ENCODE measurements at regions not wholly inside any gene's neighbourhood (a gene's known extent, or its start where the extent isn't known, plus 50 kb on each side); places are given as distances from the start of the nearest gene placed in this dataset.
A peak's percentile ranks its signal among the peaks of the same experiment; 100 is the strongest.

DNA sequence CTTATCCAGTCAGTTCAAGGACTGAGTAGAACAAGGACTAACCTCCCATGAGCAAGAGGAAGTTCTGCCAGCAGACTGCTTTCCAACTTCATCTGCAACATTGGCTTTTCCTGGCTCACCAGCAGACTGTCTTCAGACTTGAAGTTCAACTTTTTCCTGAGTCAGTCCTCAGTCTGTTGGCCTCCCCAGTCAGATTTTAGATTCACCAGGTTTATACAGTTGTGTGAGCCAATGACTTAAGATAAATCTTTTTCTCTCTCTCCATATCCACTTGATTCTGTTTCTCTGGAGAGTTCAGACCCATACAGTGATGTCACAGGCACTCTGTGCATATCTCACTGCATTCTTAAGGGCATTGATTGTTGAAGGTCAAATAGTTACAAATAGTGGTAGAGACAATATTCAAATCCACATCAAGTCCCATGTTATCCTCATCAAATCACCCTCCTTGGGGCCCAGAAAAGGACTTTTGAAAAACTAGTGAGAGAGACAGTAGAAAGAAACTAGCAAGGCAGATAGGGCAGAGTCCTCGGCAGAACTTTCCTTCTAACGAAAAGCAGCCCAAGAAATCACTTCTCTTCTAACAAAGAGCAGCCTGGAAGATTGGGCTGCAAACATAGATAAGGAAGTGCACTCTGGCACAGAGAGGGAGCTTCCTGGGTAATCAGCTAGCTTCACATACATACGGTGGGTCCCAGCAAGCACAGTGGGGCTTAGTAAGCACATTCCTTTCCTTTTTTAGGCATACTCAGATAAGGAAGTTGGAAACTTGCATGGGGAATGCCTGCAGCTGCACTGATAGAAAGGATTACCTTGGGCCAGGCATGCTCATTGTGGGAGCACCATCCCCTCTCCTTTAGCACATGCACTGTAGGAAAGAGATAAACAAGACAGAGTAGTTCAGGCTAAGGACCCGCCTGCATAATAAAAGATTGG is 132.3 kb upstream of the FAM20A start:
- Histone ChIP-seq H3K9me3 (ENCODE audit: low read depth, low read length) (no peaks in the 10 kb centered on the region), H3K27me3 (ENCODE audit: insufficient read depth, low read length) (no peaks in the 10 kb centered on the region), H3K36me3 (ENCODE audit: insufficient read depth, low read length) (no peaks in the 10 kb centered on the region), H2AFZ (ENCODE audit: low read length) (peak overlapping the region; percentile 44), H3K79me2 (ENCODE audit: insufficient read depth, low read length) (no peaks in the 10 kb centered on the region), H3K4me1 (ENCODE audit: insufficient read depth, low read length) (peaks cover 9% of the 10 kb centered on the region), H3K4me3 (ENCODE audit: insufficient read depth, low read length) (no peak overlapping the region), H3K4me2 (ENCODE audit: insufficient read depth, low read length) (peak overlapping the region; percentile 26), H4K20me1 (ENCODE audit: insufficient read depth, low read length) (no peaks in the 10 kb centered on the region), H3K27ac (ENCODE audit: low read depth, low read length) (no peak overlapping the region)
- no peak for DNase-seq (ENCODE audit: insufficient read length, low spot score, missing footprints)
- TF ChIP-seq, protein P1, sequence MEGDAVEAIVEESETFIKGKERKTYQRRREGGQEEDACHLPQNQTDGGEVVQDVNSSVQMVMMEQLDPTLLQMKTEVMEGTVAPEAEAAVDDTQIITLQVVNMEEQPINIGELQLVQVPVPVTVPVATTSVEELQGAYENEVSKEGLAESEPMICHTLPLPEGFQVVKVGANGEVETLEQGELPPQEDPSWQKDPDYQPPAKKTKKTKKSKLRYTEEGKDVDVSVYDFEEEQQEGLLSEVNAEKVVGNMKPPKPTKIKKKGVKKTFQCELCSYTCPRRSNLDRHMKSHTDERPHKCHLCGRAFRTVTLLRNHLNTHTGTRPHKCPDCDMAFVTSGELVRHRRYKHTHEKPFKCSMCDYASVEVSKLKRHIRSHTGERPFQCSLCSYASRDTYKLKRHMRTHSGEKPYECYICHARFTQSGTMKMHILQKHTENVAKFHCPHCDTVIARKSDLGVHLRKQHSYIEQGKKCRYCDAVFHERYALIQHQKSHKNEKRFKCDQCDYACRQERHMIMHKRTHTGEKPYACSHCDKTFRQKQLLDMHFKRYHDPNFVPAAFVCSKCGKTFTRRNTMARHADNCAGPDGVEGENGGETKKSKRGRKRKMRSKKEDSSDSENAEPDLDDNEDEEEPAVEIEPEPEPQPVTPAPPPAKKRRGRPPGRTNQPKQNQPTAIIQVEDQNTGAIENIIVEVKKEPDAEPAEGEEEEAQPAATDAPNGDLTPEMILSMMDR (IDR thresholded peaks at IDR 0.05; ENCODE audit: extremely low read depth, low read depth, low read length): no peak

DNA sequence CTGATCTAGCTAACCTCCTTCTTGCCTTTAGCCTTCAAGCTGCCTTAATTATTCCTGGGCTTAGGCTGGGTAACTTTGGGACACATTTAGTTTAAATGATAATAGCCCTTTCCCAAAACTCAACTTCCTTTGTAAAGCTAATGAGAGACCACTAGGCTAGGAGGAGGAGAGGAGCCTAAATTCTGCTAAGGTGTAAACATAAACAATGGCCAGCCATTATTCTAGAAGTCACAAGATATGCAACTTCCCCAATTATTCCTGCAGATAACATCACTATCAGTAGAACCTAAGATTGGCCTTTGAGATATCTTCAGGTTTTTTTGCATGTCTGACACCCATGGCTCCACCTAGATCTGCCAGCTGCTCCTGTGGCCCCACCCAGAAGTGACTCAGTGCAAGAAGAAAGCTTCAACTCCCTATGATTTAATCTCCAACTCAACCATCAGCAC is 131.2 kb upstream of the FAM20A start:
- TF ChIP-seq, protein P1 (IDR thresholded peaks at IDR 0.05; ENCODE audit: extremely low read depth, low read depth, low read length): no peak
- DNase-seq (ENCODE audit: insufficient read length, low spot score, missing footprints): no peak
- Histone ChIP-seq H3K4me2 (ENCODE audit: insufficient read depth, low read length) (no peak overlapping the region), H3K4me1 (ENCODE audit: insufficient read depth, low read length) (peaks cover 9% of the 10 kb centered on the region), H3K27ac (ENCODE audit: low read depth, low read length) (no peak overlapping the region), H4K20me1 (ENCODE audit: insufficient read depth, low read length) (no peaks in the 10 kb centered on the region), H3K27me3 (ENCODE audit: insufficient read depth, low read length) (no peaks in the 10 kb centered on the region), H3K79me2 (ENCODE audit: insufficient read depth, low read length) (no peaks in the 10 kb centered on the region), H3K36me3 (ENCODE audit: insufficient read depth, low read length) (no peaks in the 10 kb centered on the region), H3K9me3 (ENCODE audit: low read depth, low read length) (no peaks in the 10 kb centered on the region), H3K4me3 (ENCODE audit: insufficient read depth, low read length) (no peak overlapping the region), H2AFZ (ENCODE audit: low read length) (no peak overlapping the region)

DNA sequence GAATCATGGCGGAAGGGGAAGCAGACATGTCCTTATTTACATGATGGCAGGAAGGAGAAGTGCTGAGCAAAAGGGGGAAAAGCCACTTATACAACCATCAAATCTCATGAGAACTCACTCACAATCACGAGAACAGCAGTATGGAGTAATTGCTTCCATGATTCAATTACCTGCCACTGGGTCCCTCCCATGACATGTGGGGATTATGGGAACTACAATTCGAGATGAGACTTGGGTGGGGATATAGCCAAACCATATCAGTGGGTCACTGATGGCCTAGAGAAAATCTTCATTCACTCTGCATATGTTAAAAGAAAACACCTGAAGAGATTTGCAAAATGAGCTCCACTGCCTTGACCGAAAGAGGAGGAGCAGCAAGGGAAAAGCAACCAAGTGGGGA is 130.3 kb upstream of the FAM20A start:
- no peaks in the 10 kb centered on the region for H3K27me3 ChIP-seq (ENCODE audit: insufficient read depth, low read length)

DNA sequence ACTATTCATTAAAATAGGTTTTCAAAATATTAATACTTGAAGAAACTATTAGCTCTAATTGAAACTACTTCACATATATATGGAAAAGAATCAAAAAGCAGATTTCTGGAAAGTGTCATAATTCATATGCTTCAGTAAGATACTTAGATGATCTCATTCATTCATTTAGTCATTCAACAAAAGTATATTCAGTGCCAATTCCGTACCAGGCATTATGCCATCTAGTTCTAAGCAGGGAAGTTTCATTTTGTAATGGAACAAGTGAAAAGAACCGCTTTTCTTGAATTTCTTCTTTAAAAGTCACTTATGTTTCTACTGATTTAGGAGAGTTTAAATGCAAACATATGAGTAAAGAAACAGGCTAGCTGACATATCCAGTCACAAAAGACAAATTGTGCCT is 118.3 kb upstream of the FAM20A start:
- peak overlapping the region; percentile 34 for H3K4me2 ChIP-seq (ENCODE audit: insufficient read depth, low read length)
- TF ChIP-seq, protein P1 (IDR thresholded peaks at IDR 0.05; ENCODE audit: extremely low read depth, low read depth, low read length): no peak
- no peak overlapping the region for H2AFZ ChIP-seq (ENCODE audit: low read length)
- no peaks in the 10 kb centered on the region for H3K36me3 ChIP-seq (ENCODE audit: insufficient read depth, low read length)
- H3K27me3 ChIP-seq (ENCODE audit: insufficient read depth, low read length): no peaks in the 10 kb centered on the region
- H4K20me1 ChIP-seq (ENCODE audit: insufficient read depth, low read length): no peaks in the 10 kb centered on the region
- no peak overlapping the region for H3K4me3 ChIP-seq (ENCODE audit: insufficient read depth, low read length)
- DNase-seq (ENCODE audit: insufficient read length, low spot score, missing footprints): peak; percentile 81
- H3K4me1 ChIP-seq (ENCODE audit: insufficient read depth, low read length): peaks cover 15% of the 10 kb centered on the region
- no peaks in the 10 kb centered on the region for H3K79me2 ChIP-seq (ENCODE audit: insufficient read depth, low read length)
- H3K27ac ChIP-seq (ENCODE audit: low read depth, low read length): no peak overlapping the region
- H3K9me3 ChIP-seq (ENCODE audit: low read depth, low read length): no peaks in the 10 kb centered on the region

More for the DNA sequence above, 130.3 kb upstream of the FAM20A start:
- peaks cover 9% of the 10 kb centered on the region for H3K4me1 ChIP-seq (ENCODE audit: insufficient read depth, low read length)
- no peaks in the 10 kb centered on the region for H3K36me3 ChIP-seq (ENCODE audit: insufficient read depth, low read length)
- no peak overlapping the region for H2AFZ ChIP-seq (ENCODE audit: low read length)
- no peak overlapping the region for H3K4me2 ChIP-seq (ENCODE audit: insufficient read depth, low read length)
- no peak for DNase-seq (ENCODE audit: insufficient read length, low spot score, missing footprints)
- no peak overlapping the region for H3K27ac ChIP-seq (ENCODE audit: low read depth, low read length)
- no peak overlapping the region for H3K4me3 ChIP-seq (ENCODE audit: insufficient read depth, low read length)
- H4K20me1 ChIP-seq (ENCODE audit: insufficient read depth, low read length): no peaks in the 10 kb centered on the region
- H3K9me3 ChIP-seq (ENCODE audit: low read depth, low read length): no peaks in the 10 kb centered on the region
- H3K79me2 ChIP-seq (ENCODE audit: insufficient read depth, low read length): no peaks in the 10 kb centered on the region
- TF ChIP-seq, protein P1 (IDR thresholded peaks at IDR 0.05; ENCODE audit: extremely low read depth, low read depth, low read length): no peak

Measured in osteoblast (primary cell).